SU-DHL-6 (cell line): ENCODE measurements at regions not wholly inside any gene's neighbourhood (a gene's known extent, or its start where the extent isn't known, plus 50 kb on each side); places are given as distances from the start of the nearest gene placed in this dataset.

Source experiments
- H2AFZ ChIP-seq: fragments of 200-600 bp; sonication (generic); 2 replicates; pipeline ENCODE4 v1.6.1; 2014; ENCODE audit warnings: low read depth, mild to moderate bottlenecking, moderate library complexity, mixed read lengths, antibody characterized with exemption, low read length; ENCODE audit not compliant: severe bottlenecking
- H3F3A ChIP-seq: fragments of 200-600 bp; shearing (Covaris generic); 2 replicates; pipeline ENCODE4 v1.6.0; 2016; ENCODE audit warnings: antibody characterized with exemption, mild to moderate bottlenecking; ENCODE audit not compliant: insufficient read depth
- H3K27ac ChIP-seq: fragments of 200-600 bp; sonication (generic); 2 replicates; pipeline ENCODE4 v1.5.1; 2016; ENCODE audit warnings: low read depth, mild to moderate bottlenecking, low read length, moderate library complexity, mixed read lengths
- H3K27me3 ChIP-seq: fragments of 200-600 bp; sonication (generic), shearing (Covaris generic); 2 replicates; pipeline ENCODE4 v1.6.0; 2014; ENCODE audit warnings: mild to moderate bottlenecking, low read length
- H3K36me3 ChIP-seq: fragments of 200-600 bp; sonication (generic); 2 replicates; pipeline ENCODE4 v1.6.1; 2014; ENCODE audit warnings: mild to moderate bottlenecking, low read length, mixed read lengths
- H3K4me2 ChIP-seq: fragments of 300-600, 200-600 bp; shearing (Covaris generic), sonication (generic); 2 replicates; pipeline ENCODE4 v1.6.0; 2014; ENCODE audit warnings: low read length, low read depth, mild to moderate bottlenecking; ENCODE audit not compliant: poor library complexity, severe bottlenecking
- H3K4me3 ChIP-seq: fragments of 200-600 bp; sonication (generic); 2 replicates; pipeline ENCODE4 v1.5.1; 2014; ENCODE audit warnings: antibody characterized with exemption, low read length, mild to moderate bottlenecking, mixed read lengths; ENCODE audit not compliant: insufficient read depth, poor library complexity, severe bottlenecking
- H3K79me2 ChIP-seq: fragments of 200-600 bp; sonication (generic); 2 replicates; pipeline ENCODE4 v1.6.1; 2014; ENCODE audit warnings: mild to moderate bottlenecking, low read length, moderate library complexity; ENCODE audit not compliant: insufficient read depth
- H3K9ac ChIP-seq: fragments of 200-600 bp; sonication (generic); 2 replicates; pipeline ENCODE4 v1.7.0; 2014; ENCODE audit warnings: mild to moderate bottlenecking, low read length
- H3K9me2 ChIP-seq: fragments of 200-600 bp; sonication (generic); replicated peaks from 2 replicates; pipeline ENCODE4 v1.6.1; 2014; ENCODE audit warnings: low read length; ENCODE audit not compliant: insufficient read depth
- H3K9me3 ChIP-seq: fragments of 200-600 bp; sonication (generic); 2 replicates; pipeline ENCODE4 v1.6.1; 2014; ENCODE audit warnings: low read length, mixed read lengths; ENCODE audit not compliant: insufficient read depth
- H4K20me1 ChIP-seq: fragments of 200-600 bp; sonication (generic); 2 replicates; pipeline ENCODE4 v1.6.1; 2014; ENCODE audit warnings: low read depth, mild to moderate bottlenecking, antibody characterized with exemption, low read length, moderate library complexity, mixed read lengths
- CTCF ChIP-seq: fragments of 200-600 bp; sonication (generic); IDR thresholded peaks from one replicate; pipeline ENCODE4 v1.5.1; 2017; ENCODE audit warnings: antibody characterized with exemption, mild to moderate bottlenecking, low read length, moderate library complexity; ENCODE audit not compliant: insufficient read depth, poor library complexity, severe bottlenecking
- EZH2phosphoT487 ChIP-seq: fragments of 200-600 bp; sonication (generic), shearing (Covaris generic); conservative IDR thresholded peaks from 2 replicates; pipeline ENCODE4 v1.6.1; 2018; ENCODE audit warnings: mild to moderate bottlenecking, antibody characterized with exemption, low read length, moderate library complexity, mixed read lengths

- no peaks in the 10 kb centered on the region for H3K79me2 ChIP-seq
- no peaks in the 10 kb centered on the region for H3K36me3 ChIP-seq
- H3K4me3 ChIP-seq = no peak overlapping the region
- H4K20me1 ChIP-seq = no peaks in the 10 kb centered on the region
- H3F3A ChIP-seq = no peaks in the 10 kb centered on the region
- no peak for TF ChIP-seq CTCF
- no peaks in the 10 kb centered on the region for H3K9me2 ChIP-seq
- no peak overlapping the region for H2AFZ ChIP-seq
- no peak overlapping the region for H3K27ac ChIP-seq
- no peaks in the 10 kb centered on the region for H3K27me3 ChIP-seq
- H3K9me3 ChIP-seq = 0 out of 2 replicates have a peak, but pooled peaks cover 4% of the 10 kb centered on the region
- no peak overlapping the region for H3K4me2 ChIP-seq
- H3K9ac ChIP-seq = no peak overlapping the region
Observed at GRCh38 chr4:12053966-12054365, 625.3 kb upstream of the HS3ST1 start.

- Histone ChIP-seq H3F3A (no peaks in the 10 kb centered on the region), H4K20me1 (no peaks in the 10 kb centered on the region), H3K27me3 (no peaks in the 10 kb centered on the region), H2AFZ (no peak overlapping the region), H3K9me3 (0 out of 2 replicates have a peak, but pooled peaks cover 4% of the 10 kb centered on the region), H3K27ac (no peak overlapping the region), H3K9me2 (no peaks in the 10 kb centered on the region), H3K9ac (no peak overlapping the region), H3K4me3 (no peak overlapping the region), H3K36me3 (no peaks in the 10 kb centered on the region), H3K4me2 (no peak overlapping the region), H3K79me2 (no peaks in the 10 kb centered on the region)
- TF ChIP-seq CTCF = no peak
- TF ChIP-seq EZH2phosphoT487 = no peak
Observed at GRCh38 chr4:12053556-12053955, 624.9 kb upstream of the HS3ST1 start.

- Histone ChIP-seq H3K36me3 (no peaks in the 10 kb centered on the region), H3K9me2 (no peaks in the 10 kb centered on the region), H3F3A (no peaks in the 10 kb centered on the region), H2AFZ (no peak overlapping the region), H3K4me3 (no peak overlapping the region), H4K20me1 (no peaks in the 10 kb centered on the region), H3K9me3 (0 out of 2 replicates have a peak, but pooled peaks cover 4% of the 10 kb centered on the region), H3K4me2 (no peak overlapping the region), H3K27me3 (no peaks in the 10 kb centered on the region), H3K79me2 (no peaks in the 10 kb centered on the region), H3K27ac (no peak overlapping the region), H3K9ac (no peak overlapping the region)
- TF ChIP-seq CTCF (no peak), EZH2phosphoT487 (no peak)
Observed at GRCh38 chr4:12050357-12050756, 621.7 kb upstream of the HS3ST1 start.

- no peak for TF ChIP-seq EZH2phosphoT487
- no peak for TF ChIP-seq CTCF
- H3K4me2 ChIP-seq = no peak overlapping the region
- no peaks in the 10 kb centered on the region for H3K9me2 ChIP-seq
- H2AFZ ChIP-seq = no peak overlapping the region
- peaks cover 7% of the 10 kb centered on the region; the same call in 1 of the 2 replicates for H3K9me3 ChIP-seq
- H3K79me2 ChIP-seq = no peaks in the 10 kb centered on the region
- H3K4me3 ChIP-seq = no peak overlapping the region
- no peaks in the 10 kb centered on the region for H4K20me1 ChIP-seq
- no peaks in the 10 kb centered on the region for H3K36me3 ChIP-seq
- no peak overlapping the region for H3K9ac ChIP-seq
- H3F3A ChIP-seq = no peaks in the 10 kb centered on the region
- no peak overlapping the region for H3K27ac ChIP-seq
- H3K27me3 ChIP-seq = no peaks in the 10 kb centered on the region
Observed at GRCh38 chr4:12042818-12043217, 614.1 kb upstream of the HS3ST1 start.
